GM12872 (cell line): ENCODE measurements at regions not wholly inside any gene's neighbourhood (a gene's known extent, or its start where the extent isn't known, plus 50 kb on each side); places are given as distances from the start of the nearest gene placed in this dataset.

Source experiments
- CTCF ChIP-seq: IDR thresholded peaks from 3 replicates; pipeline ENCODE4 v1.5.1; 2011; ENCODE audit warnings: low read depth, mild to moderate bottlenecking, low read length, moderate library complexity; ENCODE audit not compliant: insufficient read depth

- TF ChIP-seq CTCF = no peak
These were observed 384.7 kb downstream of the ALG10 start for GRCh38 chr12:34406996-34407300.

- no peak for TF ChIP-seq CTCF
These were observed 385.5 kb downstream of the ALG10 start for GRCh38 chr12:34407813-34408212.
